Vagina (tissue), 2 donors: ENCODE measurements at regions not wholly inside any gene's neighbourhood (a gene's known extent, or its start where the extent isn't known, plus 50 kb on each side); places are given as distances from the start of the nearest gene placed in this dataset.

ENCODE experiments used
- DNase-seq, 2 donors: peaks; one replicate each; pipeline ENCODE4 v3.0.0-alpha.2; 2017; ENCODE audit errors: extremely low spot score in 2 of 2
- H3K27ac ChIP-seq: fragments of 200-600 bp; sonication (generic); one replicate; pipeline ENCODE4 v1.5.1; 2019
- H3K27me3 ChIP-seq: fragments of 200-600 bp; sonication (generic); one replicate; pipeline ENCODE4 v1.5.1; 2019
- H3K36me3 ChIP-seq, 2 donors: fragments of 200-600 bp; sonication (generic); one replicate each; pipeline ENCODE4 v1.5.1; 2017 to 2019
- H3K4me1 ChIP-seq: fragments of 200-600 bp; sonication (generic); one replicate; pipeline ENCODE4 v1.5.1; 2019
- H3K4me3 ChIP-seq, 2 donors: fragments of 200-600 bp; sonication (generic); 1 replicate in 1 of 2; 2 replicates in 1 of 2; pipeline ENCODE4 v1.5.1; 2016 to 2019
- H3K9me3 ChIP-seq: fragments of 200-600 bp; sonication (generic); one replicate; pipeline ENCODE4 v1.5.1; 2019
- CTCF ChIP-seq, 3 experiments: fragments of 450-650 bp in 2 of 3; fragments of 200-600 bp in 1 of 3; sonication (generic) in 1 of 3; IDR thresholded peaks; one replicate each; pipeline ENCODE4 v1.5.1; 2017 to 2019; ENCODE audit warnings: antibody characterized with exemption in 3 of 3, mild to moderate bottlenecking in 2 of 3, moderate library complexity in 2 of 3
- POLR2A ChIP-seq, 2 donors: fragments of 450-650 bp; IDR thresholded peaks; one replicate each; pipeline ENCODE4 v1.6.1; 2017; ENCODE audit warnings: antibody characterized with exemption in 2 of 2, mild to moderate bottlenecking in 2 of 2, moderate library complexity in 2 of 2
- POLR2AphosphoS5 ChIP-seq, 2 donors: sonication (generic); formaldehyde crosslinking; IDR thresholded peaks; one replicate each; pipeline ENCODE4 v1.9.0; 2017; ENCODE audit warnings: antibody characterized with exemption in 2 of 2, mild to moderate bottlenecking in 2 of 2, low read depth in 1 of 2; ENCODE audit not compliant: insufficient read depth in 1 of 2
- intact Hi-C: fragments of 100-400 bp; cut with DNase I; formaldehyde crosslinking; loops from one replicate; pipeline ENCODE4 v1.15.1; 2023

GRCh38 chr12:58069268-58069963 is 128.0 kb downstream of the ATP23 start:
- TF ChIP-seq POLR2A (IDR thresholded peaks at IDR 0.05): no peak
- peak in 1 of 2 donors; percentile 21 for TF ChIP-seq POLR2AphosphoS5 (IDR thresholded peaks at IDR 0.05; ENCODE audit: insufficient read depth in 1 of 2, low read depth in 1 of 2)
- TF ChIP-seq CTCF (IDR thresholded peaks at IDR 0.05): no peak
- no peak for DNase-seq
- H3K9me3 ChIP-seq: no peaks in the 10 kb centered on the region
- peaks cover 8% of the 10 kb centered on the region for H3K4me1 ChIP-seq
- H3K4me3 ChIP-seq: no peak overlapping the region
- intact Hi-C loops: no loop called here
- H3K27me3 ChIP-seq: no peaks in the 10 kb centered on the region
- no peak overlapping the region for H3K27ac ChIP-seq
- no peaks in the 10 kb centered on the region for H3K36me3 ChIP-seq

GRCh38 chr12:58071994-58072393 is 130.6 kb downstream of the ATP23 start:
- Histone ChIP-seq H3K4me3 (no peak overlapping the region), H3K4me1 (peaks cover 8% of the 10 kb centered on the region), H3K27me3 (no peaks in the 10 kb centered on the region), H3K9me3 (no peaks in the 10 kb centered on the region), H3K36me3 (no peaks in the 10 kb centered on the region), H3K27ac (no peak overlapping the region)
- no peak for TF ChIP-seq CTCF (IDR thresholded peaks at IDR 0.05)
- TF ChIP-seq POLR2AphosphoS5 (IDR thresholded peaks at IDR 0.05; ENCODE audit: insufficient read depth in 1 of 2, low read depth in 1 of 2): no peak
- TF ChIP-seq POLR2A (IDR thresholded peaks at IDR 0.05): no peak
- DNase-seq: no peak
- intact Hi-C loops: no loop called here

- no peaks in the 10 kb centered on the region for H3K36me3 ChIP-seq
- intact Hi-C loops: no loop called here
- no peaks in the 10 kb centered on the region for H3K27me3 ChIP-seq
- DNase-seq: no peak
- no peak overlapping the region for H3K27ac ChIP-seq
- no peak overlapping the region for H3K4me3 ChIP-seq
- no peaks in the 10 kb centered on the region for H3K9me3 ChIP-seq
- no peak for TF ChIP-seq POLR2A (IDR thresholded peaks at IDR 0.05)
- no peak for TF ChIP-seq CTCF (IDR thresholded peaks at IDR 0.05)
- TF ChIP-seq POLR2AphosphoS5 (IDR thresholded peaks at IDR 0.05; ENCODE audit: insufficient read depth in 1 of 2, low read depth in 1 of 2): no peak
- peaks cover under 1% of the 10 kb centered on the region for H3K4me1 ChIP-seq
Measured at GRCh38 chr12:58074259-58074658, 132.9 kb downstream of the ATP23 start.

- no peak for DNase-seq
- intact Hi-C loops: no loop called here
- Histone ChIP-seq H3K4me1 (no peaks in the 10 kb centered on the region), H3K4me3 (no peak overlapping the region), H3K27me3 (no peaks in the 10 kb centered on the region), H3K9me3 (no peaks in the 10 kb centered on the region), H3K27ac (no peak overlapping the region), H3K36me3 (no peaks in the 10 kb centered on the region)
- TF ChIP-seq POLR2A (IDR thresholded peaks at IDR 0.05) (no peak), CTCF (IDR thresholded peaks at IDR 0.05) (no peak), POLR2AphosphoS5 (IDR thresholded peaks at IDR 0.05; ENCODE audit: insufficient read depth in 1 of 2, low read depth in 1 of 2) (no peak)
Measured at GRCh38 chr12:58079806-58080205, 138.4 kb downstream of the ATP23 start.

GRCh38 chr12:58081488-58081887 is 140.1 kb downstream of the ATP23 start:
- DNase-seq: no peak
- Histone ChIP-seq H3K27me3 (no peaks in the 10 kb centered on the region), H3K4me3 (no peak overlapping the region), H3K4me1 (no peaks in the 10 kb centered on the region), H3K36me3 (no peaks in the 10 kb centered on the region), H3K9me3 (no peaks in the 10 kb centered on the region), H3K27ac (no peak overlapping the region)
- intact Hi-C loops: no loop called here
- TF ChIP-seq CTCF (IDR thresholded peaks at IDR 0.05): no peak
- TF ChIP-seq POLR2AphosphoS5 (IDR thresholded peaks at IDR 0.05; ENCODE audit: insufficient read depth in 1 of 2, low read depth in 1 of 2): no peak
- TF ChIP-seq POLR2A (IDR thresholded peaks at IDR 0.05): no peak
